ENCODE measurements at regions not wholly inside any gene's neighbourhood (a gene's known extent, or its start where the extent isn't known, plus 50 kb on each side); places are given as distances from the start of the nearest gene placed in this dataset.

DNA sequence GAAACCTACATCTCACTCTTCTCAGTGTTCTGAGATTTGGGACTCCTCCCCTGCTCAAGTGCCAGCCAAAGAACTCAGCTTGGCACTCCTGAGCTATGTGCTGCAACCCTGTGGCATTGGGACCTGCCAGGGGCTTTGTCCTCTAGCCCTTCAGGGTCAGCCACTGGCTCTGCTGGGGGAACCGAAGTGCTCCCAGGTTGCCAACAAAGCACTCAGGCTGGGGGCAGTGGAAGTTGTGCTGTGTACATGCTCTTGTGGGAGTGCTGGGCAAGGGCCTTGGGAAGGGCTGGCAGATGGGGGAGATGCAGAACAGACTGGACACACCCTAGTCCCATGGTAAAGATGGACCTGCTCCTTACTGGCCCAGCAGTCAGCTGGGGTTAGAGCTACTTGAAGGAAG lies 498.6 kb downstream of the CAAP1 start:
- H3K4me1 ChIP-seq = peaks cover under 1% of the 10 kb centered on the region
- H3K9me3 ChIP-seq = no peaks in the 10 kb centered on the region; the same call in 1 of the 2 replicates
- H3K27me3 ChIP-seq (ENCODE audit: low read depth) = no peaks in the 10 kb centered on the region
- no peak overlapping the region for H3K4me3 ChIP-seq
- H3K36me3 ChIP-seq (replicated peaks) = no peaks in the 10 kb centered on the region
- in situ Hi-C loops (cut with MboI; ENCODE audit: low sequenced_read_pairs) = no loop called here
- no peak for DNase-seq (ENCODE audit: low spot score in 2 of 2)

DNA sequence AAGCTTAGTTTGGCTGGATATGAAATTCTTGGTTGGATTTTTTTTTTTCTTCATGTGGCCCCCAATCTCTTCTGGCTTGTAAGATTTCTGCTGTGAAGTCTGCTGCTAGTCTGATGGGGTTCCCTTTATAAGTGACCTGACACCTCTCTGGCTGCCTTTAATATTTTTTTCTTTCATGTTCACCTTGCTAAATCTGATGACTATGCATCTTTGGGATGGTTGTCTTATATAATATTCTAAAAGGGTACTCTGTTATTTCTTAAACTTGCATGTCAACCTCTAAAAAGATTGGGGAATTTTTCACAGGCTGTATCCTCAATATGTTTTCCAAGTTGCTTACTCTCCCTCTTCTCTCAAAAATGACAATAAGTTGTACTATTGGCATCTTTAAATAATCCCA lies 500.0 kb downstream of the CAAP1 start:
- no peaks in the 10 kb centered on the region for H3K27me3 ChIP-seq (ENCODE audit: low read depth)
- H3K4me1 ChIP-seq = no peaks in the 10 kb centered on the region; the same call in 1 of the 2 replicates
- DNase-seq (ENCODE audit: low spot score in 2 of 2) = no peak
- no peaks in the 10 kb centered on the region for H3K36me3 ChIP-seq (replicated peaks)
- H3K4me3 ChIP-seq = no peak overlapping the region
- H3K9me3 ChIP-seq = no peaks in the 10 kb centered on the region; the same call in 1 of the 2 replicates
- in situ Hi-C loops (cut with MboI; ENCODE audit: low sequenced_read_pairs) = no loop called here

DNA sequence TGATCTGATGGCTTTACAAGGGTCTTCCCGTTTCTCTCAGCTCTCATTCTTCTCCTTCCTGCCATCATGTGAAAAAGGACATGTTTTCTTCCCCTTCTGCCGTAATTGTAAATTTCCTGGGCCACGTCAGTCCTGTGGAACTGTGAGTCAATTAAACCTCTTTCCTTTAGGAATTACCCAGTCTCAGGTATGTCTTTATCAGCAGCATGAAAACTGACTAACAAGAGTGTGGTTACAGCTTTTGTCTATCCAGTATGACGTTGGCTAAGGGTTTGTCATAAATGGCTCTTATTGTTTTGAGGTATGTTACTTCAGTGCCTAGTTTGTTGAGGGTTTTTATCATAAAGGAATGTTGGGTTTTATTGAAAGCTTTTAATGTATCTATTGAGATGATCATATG lies 501.6 kb downstream of the CAAP1 start:
- in situ Hi-C loops (cut with MboI; ENCODE audit: low sequenced_read_pairs) = no loop called here
- no peaks in the 10 kb centered on the region; the same call in 1 of the 2 replicates for H3K9me3 ChIP-seq
- H3K4me1 ChIP-seq = no peaks in the 10 kb centered on the region; the same call in none of the 2 replicates
- H3K4me3 ChIP-seq = no peak overlapping the region
- H3K36me3 ChIP-seq (replicated peaks) = no peaks in the 10 kb centered on the region
- no peak for DNase-seq (ENCODE audit: low spot score in 2 of 2)
- no peaks in the 10 kb centered on the region for H3K27me3 ChIP-seq (ENCODE audit: low read depth)

DNA sequence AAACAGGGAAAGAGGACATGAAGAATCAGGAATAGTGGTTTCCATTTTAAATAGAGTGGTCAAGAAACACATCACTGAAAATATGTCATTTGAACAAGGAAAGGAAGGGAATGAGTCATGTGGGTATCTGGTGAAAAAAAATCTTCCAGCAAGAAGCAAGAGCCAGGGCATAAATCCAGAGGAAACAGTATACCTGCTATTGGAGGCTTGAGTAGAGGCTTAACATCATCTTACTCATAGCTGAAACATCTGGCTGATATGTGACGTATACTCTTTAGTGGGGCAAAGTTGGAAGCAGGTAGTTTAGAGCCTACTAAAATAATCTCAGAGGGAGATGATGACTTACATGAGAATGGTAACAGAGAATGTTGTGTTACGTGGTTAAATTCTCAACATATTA lies 517.2 kb downstream of the CAAP1 start:
- no peaks in the 10 kb centered on the region for H3K9me3 ChIP-seq
- H3K27me3 ChIP-seq (ENCODE audit: low read depth) = no peaks in the 10 kb centered on the region
- DNase-seq (ENCODE audit: low spot score in 2 of 2) = no peak
- no peaks in the 10 kb centered on the region for H3K4me1 ChIP-seq
- in situ Hi-C loops (cut with MboI; ENCODE audit: low sequenced_read_pairs) = no loop called here
- no peak overlapping the region for H3K4me3 ChIP-seq
- H3K36me3 ChIP-seq (replicated peaks) = no peaks in the 10 kb centered on the region

DNA sequence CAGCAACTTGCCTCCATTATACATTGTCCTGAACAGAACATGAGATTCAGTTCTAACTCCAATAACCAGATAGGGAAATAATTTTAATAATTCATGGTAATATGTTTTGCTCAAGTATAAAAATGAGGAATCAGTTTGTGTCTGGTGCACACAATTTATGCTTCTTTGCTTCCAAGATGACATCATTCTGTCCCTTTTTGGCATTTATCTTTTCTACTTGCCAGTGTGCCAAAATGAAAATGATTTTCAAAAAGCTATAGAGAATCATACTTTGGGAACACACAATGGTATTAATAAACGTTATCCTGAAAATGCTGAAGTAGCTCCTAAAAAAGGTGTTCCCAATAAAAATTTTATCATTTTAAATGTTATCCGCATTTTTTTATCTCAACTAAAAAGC lies 519.0 kb downstream of the CAAP1 start:
- H3K4me1 ChIP-seq = no peaks in the 10 kb centered on the region
- no peak overlapping the region for H3K4me3 ChIP-seq
- H3K9me3 ChIP-seq = no peaks in the 10 kb centered on the region
- no peaks in the 10 kb centered on the region for H3K27me3 ChIP-seq (ENCODE audit: low read depth)
- no peak for DNase-seq (ENCODE audit: low spot score in 2 of 2)
- H3K36me3 ChIP-seq (replicated peaks) = no peaks in the 10 kb centered on the region
- in situ Hi-C loops (cut with MboI; ENCODE audit: low sequenced_read_pairs) = no loop called here

DNA sequence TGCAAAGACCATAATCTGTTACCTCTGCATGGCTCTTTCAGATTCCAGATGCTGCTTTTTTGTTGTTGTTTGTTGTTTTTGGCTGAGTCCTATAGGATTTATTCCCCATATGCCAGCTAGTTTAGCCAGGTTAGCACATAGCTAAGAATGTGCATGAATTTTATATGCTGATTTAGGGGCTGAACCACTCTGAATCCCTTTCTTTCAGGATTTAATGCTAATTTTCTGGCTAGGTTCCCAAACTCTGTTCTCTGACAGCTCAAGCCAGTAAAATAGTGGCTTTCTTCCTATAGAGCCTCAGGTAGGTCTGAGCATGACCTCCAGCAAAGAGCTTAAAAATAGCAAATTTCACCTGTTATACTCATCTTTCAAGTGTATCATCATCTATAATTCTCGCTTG lies 521.4 kb downstream of the CAAP1 start:
- peak in 1 of 2 experiments; percentile 45 for DNase-seq (ENCODE audit: low spot score in 2 of 2)
- in situ Hi-C loops (cut with MboI; ENCODE audit: low sequenced_read_pairs) = no loop called here
- Histone ChIP-seq H3K9me3 (no peaks in the 10 kb centered on the region), H3K27me3 (ENCODE audit: low read depth) (no peaks in the 10 kb centered on the region), H3K4me1 (no peaks in the 10 kb centered on the region), H3K36me3 (replicated peaks) (no peaks in the 10 kb centered on the region), H3K4me3 (no peak overlapping the region)

DNA sequence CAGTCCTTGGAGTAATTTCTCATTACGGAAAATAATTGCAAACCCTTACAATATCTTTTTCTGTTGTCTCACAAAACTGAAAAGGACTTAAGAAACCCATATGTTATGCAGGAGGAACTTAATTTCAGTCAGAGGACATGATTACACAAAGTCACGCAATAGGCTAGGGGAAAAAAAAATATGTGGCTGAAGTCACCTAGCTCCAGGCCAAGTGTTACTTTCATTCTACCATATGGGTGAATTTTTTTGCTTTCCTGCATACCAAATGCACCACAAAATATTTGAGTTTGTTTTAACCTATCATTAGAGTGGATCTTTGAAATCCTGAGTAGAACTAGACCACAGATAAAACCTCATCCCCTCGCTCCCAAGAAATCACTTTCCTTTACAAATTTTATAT lies 523.5 kb downstream of the CAAP1 start:
- no peak for DNase-seq (ENCODE audit: low spot score in 2 of 2)
- H3K4me3 ChIP-seq = no peak overlapping the region
- H3K4me1 ChIP-seq = no peaks in the 10 kb centered on the region
- H3K27me3 ChIP-seq (ENCODE audit: low read depth) = no peaks in the 10 kb centered on the region
- no peaks in the 10 kb centered on the region for H3K9me3 ChIP-seq
- in situ Hi-C loops (cut with MboI; ENCODE audit: low sequenced_read_pairs) = no loop called here
- no peaks in the 10 kb centered on the region for H3K36me3 ChIP-seq (replicated peaks)

DNA sequence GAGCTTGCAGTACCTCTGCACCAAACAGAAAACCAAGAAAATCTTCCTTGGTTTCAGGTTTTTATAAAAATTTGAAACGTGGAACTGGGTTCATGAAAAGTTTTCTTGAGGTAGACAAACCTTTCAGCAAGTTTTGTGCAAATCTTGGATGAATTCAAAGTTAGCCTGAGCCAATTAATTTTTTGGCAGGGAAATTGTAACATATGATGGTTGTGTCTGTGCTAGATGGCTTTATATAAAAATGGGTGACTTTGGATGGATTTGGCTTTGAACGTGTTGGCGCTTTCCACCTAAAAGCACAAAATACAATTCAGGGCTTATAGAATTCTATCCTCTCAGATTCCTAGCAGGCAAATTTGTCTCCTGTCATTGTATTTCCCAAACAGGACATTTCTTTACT lies 524.4 kb downstream of the CAAP1 start:
- Histone ChIP-seq H3K36me3 (replicated peaks) (no peaks in the 10 kb centered on the region), H3K9me3 (no peaks in the 10 kb centered on the region), H3K4me1 (no peaks in the 10 kb centered on the region), H3K27me3 (ENCODE audit: low read depth) (no peaks in the 10 kb centered on the region), H3K4me3 (no peak overlapping the region)
- no peak for DNase-seq (ENCODE audit: low spot score in 2 of 2)
- in situ Hi-C loops (cut with MboI; ENCODE audit: low sequenced_read_pairs) = no loop called here

DNA sequence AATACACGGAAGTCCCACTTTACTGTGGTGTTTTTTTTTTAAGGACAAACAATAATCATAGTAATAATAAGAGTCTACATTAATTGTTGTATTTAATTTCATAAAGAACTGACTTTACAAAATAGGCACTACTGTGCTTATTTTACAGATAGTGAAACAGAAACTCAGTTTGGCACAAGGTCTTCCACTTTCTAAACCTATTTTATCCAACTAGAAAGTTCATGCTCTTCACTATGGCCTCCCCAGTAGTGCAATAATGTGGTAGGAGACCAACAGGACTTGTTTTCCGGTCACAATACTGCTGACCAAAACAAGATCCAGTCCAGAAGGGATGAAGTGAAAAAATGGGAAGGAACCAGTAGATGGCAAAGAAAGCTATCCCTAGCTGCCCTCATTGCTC lies 531.6 kb downstream of the CAAP1 start:
- Histone ChIP-seq H3K27me3 (ENCODE audit: low read depth) (0 out of 2 replicates have a peak, but pooled peaks cover 2% of the 10 kb centered on the region), H3K4me3 (no peak overlapping the region), H3K4me1 (no peaks in the 10 kb centered on the region), H3K36me3 (replicated peaks) (no peaks in the 10 kb centered on the region), H3K9me3 (no peaks in the 10 kb centered on the region)
- in situ Hi-C loops (cut with MboI; ENCODE audit: low sequenced_read_pairs) = no loop called here
- DNase-seq (ENCODE audit: low spot score in 2 of 2) = no peak

DNA sequence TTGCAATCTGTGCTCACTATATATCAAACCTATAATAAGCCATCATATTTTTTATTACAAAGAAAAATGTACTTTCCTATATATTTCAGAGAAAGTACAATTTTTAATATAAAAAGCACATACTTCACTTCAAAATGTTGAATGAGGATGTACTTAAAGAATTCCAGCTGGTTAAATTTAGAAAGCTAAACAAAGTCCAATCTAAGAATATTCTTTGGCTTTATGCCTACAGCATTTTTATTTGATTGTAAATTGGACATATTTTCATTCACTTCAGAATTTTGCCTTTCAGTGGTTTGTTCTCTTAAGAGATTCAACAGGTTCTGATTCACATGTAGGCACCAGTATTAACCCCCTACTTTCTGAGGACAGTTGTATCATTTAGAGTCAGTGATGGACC lies 533.8 kb downstream of the CAAP1 start:
- in situ Hi-C loops (cut with MboI; ENCODE audit: low sequenced_read_pairs) = no loop called here
- no peaks in the 10 kb centered on the region for H3K4me1 ChIP-seq
- H3K9me3 ChIP-seq = no peaks in the 10 kb centered on the region
- no peak overlapping the region for H3K4me3 ChIP-seq
- no peaks in the 10 kb centered on the region for H3K36me3 ChIP-seq (replicated peaks)
- DNase-seq (ENCODE audit: low spot score in 2 of 2) = no peak
- 0 out of 2 replicates have a peak, but pooled peaks cover 2% of the 10 kb centered on the region for H3K27me3 ChIP-seq (ENCODE audit: low read depth)

DNA sequence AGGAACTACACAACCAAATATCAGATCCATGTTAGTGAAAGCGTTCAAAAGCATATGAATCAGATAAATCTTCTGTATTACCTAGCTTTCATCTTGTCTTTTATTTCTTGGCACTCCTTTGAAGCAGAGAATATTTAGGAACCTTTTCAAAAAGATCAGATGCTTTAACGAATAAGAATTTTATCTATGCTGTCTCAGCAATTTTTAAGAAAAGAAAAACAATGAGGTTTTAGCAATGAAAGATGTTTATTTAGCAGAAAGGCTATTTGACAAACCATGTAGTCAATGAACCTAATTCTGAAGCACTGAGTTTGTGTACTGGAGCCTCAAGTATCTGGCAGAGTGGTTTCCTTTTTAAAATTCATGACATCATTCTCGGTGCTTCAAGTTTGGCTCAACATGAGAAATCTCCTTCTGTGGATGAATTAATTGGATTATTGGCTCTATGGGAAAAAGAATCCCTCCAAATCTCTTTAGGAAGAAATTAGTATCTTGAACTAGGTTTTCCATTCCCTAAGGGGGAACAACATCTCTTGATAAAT lies 534.7 kb downstream of the CAAP1 start:
- in situ Hi-C loops (cut with MboI; ENCODE audit: low sequenced_read_pairs) = no loop called here
- no peaks in the 10 kb centered on the region for H3K4me1 ChIP-seq
- no peaks in the 10 kb centered on the region for H3K9me3 ChIP-seq
- no peak overlapping the region for H3K4me3 ChIP-seq
- 0 out of 2 replicates have a peak, but pooled peaks cover 2% of the 10 kb centered on the region for H3K27me3 ChIP-seq (ENCODE audit: low read depth)
- DNase-seq (ENCODE audit: low spot score in 2 of 2) = no peak
- H3K36me3 ChIP-seq (replicated peaks) = no peaks in the 10 kb centered on the region

DNA sequence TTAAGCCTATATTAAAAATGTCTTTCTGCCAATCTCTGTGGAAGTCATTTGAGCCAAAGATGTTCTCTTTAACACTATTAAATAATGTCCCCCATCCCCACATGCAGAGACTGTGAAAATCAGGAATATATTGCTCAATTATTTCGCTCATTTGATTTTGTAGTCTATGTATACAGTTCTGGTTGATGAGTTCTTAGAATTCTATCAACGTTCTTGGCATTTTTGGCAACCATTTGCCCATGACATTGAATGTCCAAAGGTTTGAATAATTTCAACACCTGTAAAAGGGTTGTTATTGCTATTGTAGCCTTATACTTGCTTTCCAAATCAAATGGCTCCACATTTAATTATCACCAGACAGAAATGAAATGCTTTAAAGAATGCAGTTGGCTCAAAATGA lies 536.1 kb downstream of the CAAP1 start:
- no peak for DNase-seq (ENCODE audit: low spot score in 2 of 2)
- in situ Hi-C loops (cut with MboI; ENCODE audit: low sequenced_read_pairs) = no loop called here
- no peaks in the 10 kb centered on the region for H3K9me3 ChIP-seq
- H3K4me1 ChIP-seq = no peaks in the 10 kb centered on the region
- H3K4me3 ChIP-seq = no peak overlapping the region
- H3K36me3 ChIP-seq (replicated peaks) = no peaks in the 10 kb centered on the region
- 0 out of 2 replicates have a peak, but pooled peaks cover 2% of the 10 kb centered on the region for H3K27me3 ChIP-seq (ENCODE audit: low read depth)

DNA sequence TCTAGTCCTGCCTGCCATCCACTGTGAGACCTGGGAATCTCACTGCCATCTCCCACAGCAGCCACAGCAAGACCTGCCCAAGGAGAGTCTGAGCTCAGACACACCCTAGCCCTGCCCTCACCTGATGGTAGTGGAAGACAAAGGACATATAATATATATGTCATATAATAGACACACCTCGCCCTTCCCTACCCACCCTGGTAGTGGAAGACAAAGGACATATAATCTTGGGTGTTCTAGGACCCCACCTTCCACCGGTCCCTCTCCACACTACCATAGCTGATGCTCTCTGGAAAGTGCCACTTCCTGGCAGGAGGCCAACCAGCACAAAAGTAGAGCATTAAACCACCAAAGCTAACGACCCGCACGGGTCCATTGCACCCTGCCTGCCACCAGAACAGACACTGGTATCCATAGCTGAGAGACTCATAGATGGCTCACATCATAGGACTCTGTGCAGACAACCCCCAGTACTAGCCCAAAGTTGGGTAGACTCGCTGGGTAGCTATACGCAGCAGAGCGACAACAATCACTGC lies 545.6 kb downstream of the CAAP1 start:
- in situ Hi-C loops (cut with MboI; ENCODE audit: low sequenced_read_pairs) = no loop called here
- H3K4me1 ChIP-seq = no peaks in the 10 kb centered on the region
- H3K36me3 ChIP-seq (replicated peaks) = no peaks in the 10 kb centered on the region
- no peaks in the 10 kb centered on the region for H3K9me3 ChIP-seq
- no peaks in the 10 kb centered on the region for H3K27me3 ChIP-seq (ENCODE audit: low read depth)
- H3K4me3 ChIP-seq = no peak overlapping the region
- DNase-seq (ENCODE audit: low spot score in 2 of 2) = no peak

DNA sequence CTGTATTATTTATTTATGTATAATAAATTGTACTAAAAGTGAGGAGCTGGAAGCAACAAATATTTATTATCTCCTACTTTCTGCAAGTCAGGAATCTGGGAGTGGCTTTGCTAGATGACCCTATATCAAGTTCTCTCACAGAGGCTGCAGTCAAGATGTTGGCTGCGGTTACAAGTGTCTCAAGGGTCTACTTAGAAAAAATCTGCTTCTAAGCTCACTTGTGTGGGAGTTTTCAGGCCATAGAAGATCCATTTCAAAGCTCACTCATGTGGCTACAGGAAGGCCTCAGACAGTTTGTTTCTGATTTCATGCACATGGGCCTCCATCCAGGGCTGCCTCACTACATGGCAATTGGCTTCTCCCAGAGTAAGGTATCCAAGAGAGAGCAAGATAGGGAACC lies 551.1 kb downstream of the CAAP1 start:
- Histone ChIP-seq H3K27me3 (ENCODE audit: low read depth) (no peaks in the 10 kb centered on the region), H3K36me3 (replicated peaks) (no peaks in the 10 kb centered on the region), H3K4me1 (no peaks in the 10 kb centered on the region), H3K4me3 (no peak overlapping the region), H3K9me3 (no peaks in the 10 kb centered on the region)
- DNase-seq (ENCODE audit: low spot score in 2 of 2) = no peak
- in situ Hi-C loops (cut with MboI; ENCODE audit: low sequenced_read_pairs) = no loop called here

DNA sequence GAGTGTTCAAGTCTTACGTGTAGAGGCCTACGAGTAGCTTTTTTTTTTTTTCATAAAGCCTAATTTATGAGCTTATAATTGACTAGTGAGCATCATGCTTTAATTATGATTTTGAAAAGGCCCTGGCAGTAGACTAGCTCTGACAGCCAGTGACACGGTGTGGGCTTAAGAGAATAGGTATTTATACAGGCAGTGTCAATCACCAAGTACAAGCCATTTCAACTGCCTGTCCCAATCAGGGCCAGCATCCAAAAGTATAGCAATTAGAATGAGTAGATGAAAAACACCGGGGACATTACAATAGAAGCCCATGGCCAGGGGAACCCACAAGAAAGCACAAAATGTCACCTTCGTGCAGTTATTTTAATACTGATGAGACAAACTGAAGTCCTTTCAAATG lies 552.8 kb downstream of the CAAP1 start:
- in situ Hi-C loops (cut with MboI; ENCODE audit: low sequenced_read_pairs) = no loop called here

More for the DNA sequence above, 552.8 kb downstream of the CAAP1 start:
- Histone ChIP-seq H3K9me3 (no peaks in the 10 kb centered on the region), H3K4me1 (no peaks in the 10 kb centered on the region), H3K36me3 (replicated peaks) (no peaks in the 10 kb centered on the region), H3K4me3 (no peak overlapping the region), H3K27me3 (ENCODE audit: low read depth) (no peaks in the 10 kb centered on the region)
- DNase-seq (ENCODE audit: low spot score in 2 of 2) = no peak
